ENCODE measurements at regions not wholly inside any gene's neighbourhood (a gene's known extent, or its start where the extent isn't known, plus 50 kb on each side); places are given as distances from the start of the nearest gene placed in this dataset.

GRCh38 chr3:72633534-72633933, 214.7 kb downstream of the SHQ1 start:
- no peaks in the 10 kb centered on the region for H3K36me3 ChIP-seq (ENCODE audit: insufficient read depth)
- no peak for TF ChIP-seq CTCF (conservative IDR thresholded peaks at IDR 0.05; ENCODE audit: low read depth, low read length)
- no peak overlapping the region for H3K4me3 ChIP-seq (IDR thresholded peaks at IDR 0.05; ENCODE audit: insufficient read depth, low read depth, low read length)
- H3K4me2 ChIP-seq = no peak overlapping the region
- H3K79me2 ChIP-seq (ENCODE audit: insufficient read depth, low read depth) = no peaks in the 10 kb centered on the region
- no peaks in the 10 kb centered on the region for H4K20me1 ChIP-seq (ENCODE audit: insufficient read depth)
- no peaks in the 10 kb centered on the region for H3K27me3 ChIP-seq (ENCODE audit: insufficient read depth, low read depth)
- H3K27ac ChIP-seq = no peak overlapping the region
- H2AFZ ChIP-seq (ENCODE audit: low read depth) = no peak overlapping the region
- no peak overlapping the region for H3K9ac ChIP-seq
- no peaks in the 10 kb centered on the region for H3K4me1 ChIP-seq (ENCODE audit: low read depth, poor library complexity, severe bottlenecking)

- no peak overlapping the region for H3K9ac ChIP-seq
- TF ChIP-seq CTCF (conservative IDR thresholded peaks at IDR 0.05; ENCODE audit: low read depth, low read length) = no peak
- no peaks in the 10 kb centered on the region for H3K36me3 ChIP-seq (ENCODE audit: insufficient read depth)
- H3K4me3 ChIP-seq (IDR thresholded peaks at IDR 0.05; ENCODE audit: insufficient read depth, low read depth, low read length) = no peak overlapping the region
- H3K27me3 ChIP-seq (ENCODE audit: insufficient read depth, low read depth) = no peaks in the 10 kb centered on the region
- no peak overlapping the region for H3K4me2 ChIP-seq
- H2AFZ ChIP-seq (ENCODE audit: low read depth) = no peak overlapping the region
- no peaks in the 10 kb centered on the region for H3K4me1 ChIP-seq (ENCODE audit: low read depth, poor library complexity, severe bottlenecking)
- no peaks in the 10 kb centered on the region for H3K79me2 ChIP-seq (ENCODE audit: insufficient read depth, low read depth)
- H3K27ac ChIP-seq = no peak overlapping the region
- H4K20me1 ChIP-seq (ENCODE audit: insufficient read depth) = no peaks in the 10 kb centered on the region
Observed at GRCh38 chr3:72633121-72633520, 215.1 kb downstream of the SHQ1 start.

- Histone ChIP-seq H3K9ac (no peak overlapping the region), H2AFZ (ENCODE audit: low read depth) (no peak overlapping the region), H4K20me1 (ENCODE audit: insufficient read depth) (no peaks in the 10 kb centered on the region), H3K27me3 (ENCODE audit: insufficient read depth, low read depth) (no peaks in the 10 kb centered on the region), H3K4me3 (IDR thresholded peaks at IDR 0.05; ENCODE audit: insufficient read depth, low read depth, low read length) (no peak overlapping the region), H3K4me1 (ENCODE audit: low read depth, poor library complexity, severe bottlenecking) (no peaks in the 10 kb centered on the region), H3K4me2 (no peak overlapping the region), H3K27ac (no peak overlapping the region), H3K79me2 (ENCODE audit: insufficient read depth, low read depth) (no peaks in the 10 kb centered on the region), H3K36me3 (ENCODE audit: insufficient read depth) (no peaks in the 10 kb centered on the region)
- TF ChIP-seq CTCF (conservative IDR thresholded peaks at IDR 0.05; ENCODE audit: low read depth, low read length) = no peak
Observed at GRCh38 chr3:72632129-72632528, 216.1 kb downstream of the SHQ1 start.

- Histone ChIP-seq H3K9ac (no peak overlapping the region), H3K79me2 (ENCODE audit: insufficient read depth, low read depth) (no peaks in the 10 kb centered on the region), H2AFZ (ENCODE audit: low read depth) (no peak overlapping the region), H3K36me3 (ENCODE audit: insufficient read depth) (no peaks in the 10 kb centered on the region), H3K4me1 (ENCODE audit: low read depth, poor library complexity, severe bottlenecking) (no peaks in the 10 kb centered on the region), H3K27ac (no peak overlapping the region), H3K27me3 (ENCODE audit: insufficient read depth, low read depth) (no peaks in the 10 kb centered on the region), H3K4me2 (no peak overlapping the region), H3K4me3 (IDR thresholded peaks at IDR 0.05; ENCODE audit: insufficient read depth, low read depth, low read length) (no peak overlapping the region), H4K20me1 (ENCODE audit: insufficient read depth) (no peaks in the 10 kb centered on the region)
- TF ChIP-seq CTCF (conservative IDR thresholded peaks at IDR 0.05; ENCODE audit: low read depth, low read length) = no peak
Observed at GRCh38 chr3:72630969-72631344, 217.3 kb downstream of the SHQ1 start.
